Germinal center (tissue), 1 donor: ENCODE measurements at regions not wholly inside any gene's neighbourhood (a gene's known extent, or its start where the extent isn't known, plus 50 kb on each side); places are given as distances from the start of the nearest gene placed in this dataset.

Experiments
- DNase-seq: peaks from one replicate; pipeline ENCODE4 v3.0.0; 2012; ENCODE audit warnings: mixed read lengths, low spot score

DNA sequence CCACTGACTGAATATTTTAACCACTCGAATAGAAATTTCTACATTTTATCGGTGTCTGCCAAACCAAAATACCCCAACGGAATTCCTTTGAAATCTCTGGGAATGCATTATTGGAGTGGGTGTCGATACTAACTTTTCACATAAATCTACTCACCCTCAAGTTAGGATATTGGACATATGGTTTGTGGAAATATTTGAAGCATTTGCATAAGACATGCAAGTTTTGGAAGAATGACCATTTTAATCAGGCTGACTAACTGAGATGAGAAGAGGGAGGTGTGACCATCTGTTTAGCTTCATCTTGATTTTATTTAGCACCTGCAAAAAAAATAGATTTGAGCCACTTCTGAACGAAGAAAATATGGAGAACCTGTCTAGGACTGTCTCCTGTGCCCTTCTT is 61.2 kb downstream of the KLF6 start:
- no peak for DNase-seq

DNA sequence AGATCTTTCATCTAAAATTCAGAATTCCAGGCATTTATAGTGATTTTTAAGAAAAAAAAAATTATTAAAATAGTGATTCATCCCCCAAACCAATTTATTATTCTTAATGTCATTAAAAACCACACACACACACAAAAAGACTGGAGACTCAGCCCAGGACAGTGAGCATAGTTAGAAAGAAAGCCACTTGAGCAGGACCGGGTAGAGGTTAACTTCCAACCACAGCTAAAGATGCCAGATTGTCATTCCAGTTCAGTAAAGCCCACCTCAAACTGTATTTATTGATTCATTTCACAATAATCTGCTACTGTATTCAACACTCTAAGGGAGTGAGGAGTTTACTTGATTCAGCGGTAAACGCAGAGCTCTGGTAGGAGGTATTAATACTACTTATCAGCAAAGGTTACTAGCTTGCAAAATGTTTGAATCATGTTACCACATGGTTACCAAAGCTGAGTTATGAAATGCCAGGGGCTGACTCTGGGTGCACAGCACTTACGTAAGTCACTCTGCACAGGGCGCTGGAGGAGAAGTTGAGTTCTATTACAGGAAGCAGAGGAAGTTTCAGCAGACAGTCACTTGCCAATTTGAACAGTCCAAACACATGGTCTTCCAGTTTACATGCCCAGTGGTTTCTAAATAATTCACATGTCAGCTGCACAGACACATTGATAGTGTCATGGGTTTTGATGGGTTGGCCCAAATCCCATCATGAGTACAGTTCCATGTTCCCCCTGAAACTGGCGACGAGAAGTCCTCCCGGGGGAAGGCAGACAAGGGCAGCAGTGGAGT is 64.6 kb downstream of the KLF6 start:
- no peak for DNase-seq

DNA sequence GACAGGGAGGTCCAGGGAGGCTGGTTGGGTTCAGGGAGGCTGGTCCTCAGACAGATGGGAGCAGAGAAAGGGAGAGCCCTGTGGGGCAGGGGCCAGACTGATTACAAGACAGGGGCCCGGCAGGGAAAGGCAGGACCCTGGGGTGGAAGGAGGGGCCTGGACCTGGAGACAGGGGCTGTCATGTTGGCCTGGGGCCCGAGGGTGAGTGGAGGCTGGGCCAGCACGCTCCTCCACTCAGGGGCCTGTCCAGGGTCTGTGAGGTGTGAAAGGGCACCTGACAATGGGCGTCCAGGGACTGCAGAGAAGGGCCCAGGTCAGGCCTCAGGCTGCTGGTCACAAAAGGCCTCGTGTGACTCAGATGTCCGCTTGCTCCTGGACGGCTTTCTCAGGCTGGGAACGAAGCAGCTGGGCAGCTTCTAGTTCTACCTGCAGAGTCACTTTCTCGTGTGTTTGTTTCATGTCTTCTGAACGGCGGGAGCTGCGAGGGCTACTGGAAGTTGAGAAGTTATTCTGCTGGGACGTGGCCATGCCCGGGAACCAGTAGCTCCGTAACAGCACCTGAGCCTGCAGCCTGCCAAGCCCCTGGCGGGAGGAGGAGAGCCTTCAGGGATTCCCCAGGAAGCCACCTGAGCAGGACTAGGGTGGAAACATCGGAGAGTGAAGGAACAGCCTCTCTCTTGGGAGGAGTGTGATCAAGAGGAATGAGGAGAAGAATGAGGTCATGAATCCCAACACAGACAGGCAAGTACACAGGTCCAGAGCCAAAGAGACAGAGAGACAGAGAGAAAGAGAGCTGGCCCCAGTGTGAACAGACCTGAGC is 65.8 kb downstream of the KLF6 start:
- DNase-seq, result no peak

DNA sequence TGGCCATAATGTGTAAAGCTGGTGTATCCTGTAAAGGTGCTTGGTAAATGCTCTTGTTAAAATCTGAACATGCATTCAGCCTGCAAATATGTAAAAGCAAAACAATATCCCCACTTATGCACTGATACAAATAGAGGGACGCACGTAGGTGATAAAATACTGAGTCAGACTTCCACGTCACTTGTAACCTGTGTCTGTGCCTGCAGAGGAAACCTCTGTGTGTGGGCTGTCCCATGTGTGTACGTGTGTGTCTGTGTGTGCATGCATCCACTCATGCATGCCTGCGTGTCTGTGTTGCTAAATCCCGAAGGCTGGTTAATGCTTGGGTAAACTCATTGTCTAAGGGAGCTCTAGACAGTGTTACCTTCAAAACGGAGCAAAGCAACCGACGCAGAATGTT is 68.9 kb downstream of the KLF6 start:
- DNase-seq, result no peak

DNA sequence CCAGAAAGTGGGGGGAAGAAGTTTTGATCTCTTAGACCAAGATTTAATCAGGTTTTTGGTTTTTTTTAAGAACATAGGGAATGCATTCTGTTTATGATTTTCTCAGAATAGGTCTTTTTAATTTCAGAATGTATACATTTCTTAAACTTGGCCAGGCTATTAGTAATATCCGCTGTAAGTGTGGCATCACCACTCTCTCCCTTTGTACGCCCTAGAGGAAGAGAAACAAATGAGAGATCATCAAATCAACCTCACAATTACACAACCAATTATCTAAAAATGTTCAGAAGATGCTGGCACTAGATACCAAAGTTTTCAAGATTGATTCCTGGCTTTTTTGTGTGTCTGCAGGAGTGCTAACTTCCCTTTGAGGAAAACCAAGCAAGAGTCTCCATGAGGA is 70.0 kb downstream of the KLF6 start:
- no peak for DNase-seq

DNA sequence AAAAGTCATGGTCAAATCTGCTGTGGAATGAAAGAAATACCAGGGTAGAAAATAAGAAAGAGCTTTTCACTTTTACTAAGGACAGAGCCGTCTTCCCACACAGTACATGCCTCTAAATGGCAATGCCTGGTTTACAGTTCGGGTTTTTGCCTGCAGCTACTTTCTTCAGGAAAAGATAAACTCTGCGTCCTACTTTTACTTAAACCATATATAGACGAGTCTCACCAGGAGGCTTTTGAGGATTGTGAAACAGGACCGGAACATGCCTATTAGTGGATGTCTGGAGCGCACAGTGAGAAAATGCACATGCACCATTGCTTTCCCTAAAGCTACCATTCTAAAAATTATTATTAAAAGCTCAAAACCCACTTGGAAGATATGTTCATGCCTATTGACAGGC is 70.5 kb downstream of the KLF6 start:
- no peak for DNase-seq

DNA sequence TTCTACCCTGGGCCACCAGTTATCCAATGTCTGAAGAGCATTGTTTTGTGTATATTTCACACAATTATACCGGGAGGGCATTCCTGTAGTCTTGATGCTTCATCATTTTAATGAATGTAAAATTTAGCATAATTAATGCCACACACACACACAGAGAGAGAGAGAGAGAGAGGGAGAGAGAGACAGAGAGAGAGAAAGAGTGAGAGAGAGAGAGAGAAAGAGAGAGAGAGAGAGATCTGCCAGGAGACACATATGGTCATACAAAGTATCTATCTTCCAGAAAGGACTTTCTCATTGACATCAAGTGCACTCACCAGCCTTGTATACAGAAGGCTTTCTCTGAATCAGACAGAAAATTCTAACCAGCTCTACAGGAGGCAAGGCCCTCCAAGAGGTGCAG is 72.3 kb downstream of the KLF6 start:
- no peak for DNase-seq

DNA sequence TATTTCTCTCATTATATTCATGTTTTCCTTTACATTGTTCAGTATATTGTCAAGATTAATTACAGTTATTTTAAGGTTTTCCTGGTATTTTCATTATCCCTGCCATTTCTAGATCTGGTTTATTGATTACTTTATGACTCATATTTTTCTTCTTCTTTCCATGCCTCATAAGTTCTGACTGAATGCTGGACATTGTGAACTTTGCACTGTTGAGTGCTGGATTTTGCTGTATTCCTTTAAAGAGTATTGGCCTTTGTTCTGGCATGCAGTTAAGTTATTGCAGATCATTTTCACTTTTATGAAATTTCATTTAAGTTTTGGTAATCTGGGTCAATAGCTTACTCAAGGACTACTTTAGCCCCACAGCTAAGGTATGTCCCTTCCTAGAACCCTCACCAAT is 73.1 kb downstream of the KLF6 start:
- DNase-seq, result no peak

DNA sequence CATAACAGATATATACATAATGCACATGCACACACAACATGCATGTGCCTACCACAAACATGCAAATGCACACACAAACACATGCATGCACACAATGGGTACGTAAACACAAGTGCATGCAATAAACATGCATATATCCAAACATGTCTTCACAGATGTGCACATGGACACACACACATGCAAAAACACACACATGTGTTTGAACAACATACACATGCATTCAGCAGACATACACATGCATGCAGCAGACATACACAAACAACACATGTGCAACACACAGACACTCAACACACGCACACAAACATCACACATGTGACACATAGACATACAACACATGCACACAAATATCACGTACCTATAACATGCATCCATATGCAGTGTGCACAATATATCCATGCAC is 74.2 kb downstream of the KLF6 start:
- no peak for DNase-seq

DNA sequence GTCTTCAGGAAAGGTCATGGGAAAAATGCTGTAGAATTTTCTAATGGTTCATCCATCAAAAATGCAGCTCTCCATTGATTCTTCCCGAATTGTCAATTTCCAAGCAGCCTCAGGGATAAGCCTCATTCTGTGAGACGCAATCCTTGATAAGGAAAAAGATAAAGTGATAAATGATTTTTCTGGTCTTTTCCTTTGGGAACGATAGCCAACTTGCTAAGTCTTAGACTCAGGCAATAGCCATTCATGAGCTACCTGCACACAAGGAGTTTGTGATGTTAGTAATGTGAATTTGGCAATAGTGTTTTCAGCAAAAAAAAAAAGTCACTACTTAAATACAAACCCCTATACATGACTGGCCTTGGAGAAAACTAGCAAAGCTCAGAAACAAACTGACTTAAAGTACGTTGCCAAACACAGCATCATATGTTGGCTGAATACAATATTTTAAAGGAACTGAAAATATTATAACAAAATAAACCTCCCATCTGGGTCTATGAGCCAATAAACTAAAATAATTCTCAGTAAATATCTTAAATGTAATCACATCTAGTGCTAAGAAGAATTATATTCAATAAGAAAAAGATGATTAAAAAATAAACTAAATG is 75.5 kb downstream of the KLF6 start:
- no peak for DNase-seq

DNA sequence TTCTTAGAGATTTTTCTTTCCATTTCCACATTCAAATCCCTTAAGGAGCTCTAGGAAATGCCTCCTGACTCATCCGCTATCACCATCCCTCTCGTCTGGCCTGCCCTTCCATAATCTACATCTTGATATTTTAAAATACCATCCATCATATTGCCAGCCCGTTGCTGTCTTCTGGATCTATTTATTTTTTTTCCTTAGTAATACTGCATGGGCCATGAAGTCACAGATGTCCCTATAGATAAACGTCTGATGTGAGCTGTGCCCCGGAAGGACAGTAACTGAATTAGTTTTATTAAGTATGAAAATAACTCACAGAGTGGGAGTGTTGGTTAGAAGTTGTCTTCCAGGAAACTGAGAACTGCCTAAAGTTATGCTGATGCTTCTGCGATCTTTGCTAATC is 76.2 kb downstream of the KLF6 start:
- DNase-seq, result no peak

DNA sequence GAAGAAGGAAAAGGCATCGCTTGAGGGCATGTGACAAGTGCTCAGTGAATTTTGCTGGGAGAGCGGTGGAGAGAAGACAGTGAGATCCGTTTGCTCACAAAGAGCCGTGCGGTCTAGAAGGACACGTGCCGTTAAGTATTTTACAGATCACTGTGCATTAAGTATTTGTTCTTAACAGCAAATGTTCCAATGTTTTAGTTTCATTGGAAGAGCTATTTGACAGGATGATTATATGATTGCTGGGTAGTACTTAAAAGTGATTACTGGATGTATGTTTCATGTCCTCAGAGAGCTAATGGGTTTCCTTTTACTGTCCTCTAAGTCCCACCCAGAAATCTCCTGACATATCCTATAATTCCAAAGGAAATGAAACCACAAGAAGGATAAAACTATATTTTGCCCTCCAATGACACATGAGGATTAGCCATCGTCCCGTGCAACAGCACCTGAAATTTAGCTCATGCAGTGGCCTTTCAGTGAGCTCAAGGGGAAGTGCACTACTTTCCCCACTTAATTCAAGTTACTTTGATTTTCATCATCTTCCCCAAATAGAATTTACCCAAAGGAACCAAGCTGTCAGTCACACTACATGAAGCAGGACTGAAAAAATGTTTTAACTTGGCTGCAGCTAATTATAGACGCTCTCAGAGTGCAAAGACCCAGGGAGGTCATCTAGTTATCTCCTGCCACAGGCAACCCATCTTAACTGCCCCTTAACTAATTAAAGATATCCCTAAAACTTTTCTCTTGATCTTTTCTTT is 80.3 kb downstream of the KLF6 start:
- DNase-seq, result no peak

DNA sequence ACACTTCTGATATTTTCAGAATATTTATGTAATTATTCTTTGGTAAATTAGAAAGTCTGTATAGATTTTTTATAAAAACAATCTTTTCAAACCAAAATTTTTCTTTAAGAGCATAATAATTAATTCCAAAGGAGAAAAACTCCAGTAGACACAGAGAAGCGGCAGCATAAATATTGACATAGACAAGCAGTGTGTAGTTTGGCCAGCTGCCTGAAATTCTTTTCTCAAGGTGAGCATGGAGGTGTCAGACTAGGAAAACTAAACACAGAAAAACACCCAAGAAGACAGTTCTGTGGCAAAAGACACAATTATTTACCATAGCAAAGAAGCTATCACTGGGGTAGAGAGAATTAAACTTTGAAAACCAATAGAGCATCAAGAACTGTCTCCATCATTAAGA is 82.4 kb downstream of the KLF6 start:
- no peak for DNase-seq

DNA sequence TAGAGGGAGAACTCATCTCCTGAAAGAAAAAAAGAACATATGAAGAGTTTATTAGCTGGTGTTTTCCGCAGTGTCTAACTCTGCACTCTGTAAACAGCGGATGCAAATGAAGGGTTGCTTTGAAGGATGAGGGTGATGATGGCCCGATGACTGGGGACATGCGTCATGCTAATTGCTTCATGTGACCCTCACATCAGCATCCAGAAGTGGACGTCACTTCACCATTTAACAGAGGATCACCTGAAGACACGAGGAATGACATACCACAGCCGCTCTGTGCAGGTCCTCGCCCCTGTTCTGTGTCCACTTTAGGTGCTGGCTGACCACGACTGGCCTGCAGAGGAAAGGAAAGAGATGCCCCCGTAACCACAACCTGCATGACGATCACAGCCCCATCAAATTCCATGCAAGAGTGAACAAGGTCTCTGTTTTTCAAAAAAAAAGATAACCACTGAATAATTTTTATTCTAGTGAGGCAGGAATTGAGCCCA is 82.9 kb downstream of the KLF6 start:
- no peak for DNase-seq

DNA sequence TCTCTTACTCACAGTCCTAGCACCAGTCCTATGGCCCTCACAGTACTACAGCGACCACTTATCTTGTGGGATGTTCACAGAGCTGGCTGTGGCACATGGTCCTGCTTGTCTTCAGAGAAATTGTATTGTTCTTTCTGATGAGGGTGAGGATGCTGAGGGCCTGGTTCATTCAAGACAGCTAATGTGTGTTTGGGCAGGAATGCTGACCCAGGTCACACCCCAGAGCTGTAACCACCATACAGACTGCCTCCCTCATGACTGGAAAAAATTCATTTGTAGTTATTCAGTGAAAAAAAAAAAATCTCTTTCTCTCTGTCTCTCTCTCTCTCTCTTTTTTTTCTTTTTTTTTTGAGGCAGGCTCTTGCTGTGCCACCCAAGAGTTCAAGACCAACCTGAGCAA is 83.5 kb downstream of the KLF6 start:
- no peak for DNase-seq

DNA sequence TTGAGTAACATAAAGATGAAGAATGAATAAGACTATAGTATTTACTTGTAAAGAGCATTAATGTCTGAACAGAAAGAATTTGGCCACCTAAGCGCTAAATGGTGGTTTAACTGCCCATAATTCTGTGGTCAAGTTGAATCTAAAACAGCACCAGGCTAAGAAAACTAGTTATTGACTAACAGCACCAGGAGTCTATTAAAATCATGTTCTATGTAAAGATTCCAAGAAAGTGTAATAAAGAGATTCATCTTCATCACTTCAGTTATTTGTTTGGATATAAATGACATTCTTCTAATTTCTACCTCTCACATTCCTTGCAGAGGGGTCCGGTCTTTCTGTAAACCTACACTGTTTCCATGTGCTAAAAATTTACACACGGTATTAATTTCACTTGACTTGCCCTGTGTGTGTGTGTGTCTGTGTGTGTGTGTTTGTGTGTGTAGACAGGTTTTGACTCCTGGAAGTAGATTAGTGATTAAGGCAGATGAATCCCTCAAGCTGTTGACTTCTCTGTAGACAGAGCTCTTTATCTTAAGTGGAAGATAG is 84.4 kb downstream of the KLF6 start:
- DNase-seq, result no peak

DNA sequence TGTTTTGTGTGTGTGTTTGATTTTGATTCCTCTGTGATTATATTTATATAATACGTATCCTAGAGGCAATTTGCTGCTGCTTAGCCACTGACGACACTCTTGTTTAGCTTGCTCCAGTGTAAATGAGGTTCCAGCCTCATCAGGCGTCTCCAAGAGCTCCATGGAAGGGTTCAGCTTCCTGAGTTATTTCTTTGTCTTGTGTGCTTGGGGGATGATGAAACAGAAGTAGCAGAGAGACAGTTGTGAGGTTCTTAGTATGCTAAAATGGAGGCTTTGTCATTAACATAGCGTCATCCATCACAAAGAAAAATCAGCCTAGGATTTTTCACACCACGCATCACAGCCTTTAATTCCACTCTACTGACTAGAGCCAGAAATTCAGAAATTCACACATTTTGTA is 85.1 kb downstream of the KLF6 start:
- DNase-seq, result no peak

DNA sequence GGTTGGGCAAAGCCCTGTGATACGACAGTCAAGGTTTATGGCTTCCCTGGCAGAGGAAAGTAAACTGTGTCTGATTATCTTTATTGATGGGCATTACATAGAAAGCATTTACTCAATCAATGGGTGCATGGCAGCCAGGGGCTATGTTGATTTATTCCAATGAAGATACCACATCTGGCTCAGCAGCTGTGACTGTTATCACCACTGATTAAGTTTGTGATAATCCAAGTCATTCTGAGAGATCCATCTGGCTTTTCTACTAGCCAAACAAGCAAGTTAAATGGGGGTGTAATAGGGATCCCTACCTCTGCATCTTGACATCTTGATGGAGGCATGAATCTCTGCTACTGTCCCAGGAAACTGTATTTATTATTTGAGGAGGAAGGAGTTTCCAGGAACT is 86.7 kb downstream of the KLF6 start:
- DNase-seq, result no peak

DNA sequence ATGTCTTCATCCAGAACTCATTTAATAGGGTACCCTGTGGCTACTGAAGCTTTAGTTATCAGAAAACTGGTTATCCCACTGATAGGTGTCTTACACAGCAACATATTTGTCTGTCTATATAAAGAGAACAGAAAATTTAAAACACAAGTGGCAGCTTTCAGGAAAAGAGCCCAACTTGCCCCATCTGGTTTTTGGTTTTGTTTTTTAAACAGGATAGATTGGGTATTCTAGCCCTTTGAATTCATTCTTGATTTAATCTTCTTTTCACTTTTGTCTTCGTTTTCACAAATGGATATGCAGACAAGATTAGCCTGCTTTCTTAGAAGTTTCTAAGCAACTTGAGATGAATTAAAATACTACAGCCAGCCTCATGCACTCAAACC is 91.3 kb downstream of the KLF6 start:
- no peak for DNase-seq

DNA sequence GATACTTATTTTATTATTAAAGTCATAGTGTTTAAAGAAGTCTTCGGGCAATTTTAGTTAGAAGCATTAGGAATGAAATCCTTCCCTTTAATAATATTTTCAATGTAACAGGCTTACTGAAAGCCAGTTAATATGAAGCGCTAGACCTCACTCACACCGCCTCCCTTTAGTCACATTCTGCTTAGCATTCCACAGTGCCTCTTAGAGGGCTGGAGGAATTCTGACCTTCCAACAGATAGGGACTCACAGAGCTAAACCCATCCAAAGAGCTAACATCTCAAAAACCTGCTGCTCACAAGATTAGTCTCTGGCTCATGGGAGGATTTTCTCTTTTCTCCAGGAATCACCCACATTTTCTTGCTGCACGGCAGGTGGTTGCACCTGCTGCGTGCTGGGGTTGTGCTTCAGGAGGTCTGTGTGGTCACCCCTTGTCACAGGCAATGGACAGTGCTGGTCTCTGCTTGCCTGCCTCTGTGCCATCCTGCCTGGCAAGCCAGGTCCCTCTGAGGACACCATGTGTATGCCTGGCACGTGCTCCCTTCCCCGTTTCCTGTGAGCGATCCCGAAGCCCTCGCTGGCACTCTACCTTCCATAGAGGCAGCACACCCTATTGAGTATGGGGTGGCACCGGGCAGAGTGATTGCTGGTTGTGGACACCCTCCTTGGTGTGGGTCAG is 91.8 kb downstream of the KLF6 start:
- no peak for DNase-seq

DNA sequence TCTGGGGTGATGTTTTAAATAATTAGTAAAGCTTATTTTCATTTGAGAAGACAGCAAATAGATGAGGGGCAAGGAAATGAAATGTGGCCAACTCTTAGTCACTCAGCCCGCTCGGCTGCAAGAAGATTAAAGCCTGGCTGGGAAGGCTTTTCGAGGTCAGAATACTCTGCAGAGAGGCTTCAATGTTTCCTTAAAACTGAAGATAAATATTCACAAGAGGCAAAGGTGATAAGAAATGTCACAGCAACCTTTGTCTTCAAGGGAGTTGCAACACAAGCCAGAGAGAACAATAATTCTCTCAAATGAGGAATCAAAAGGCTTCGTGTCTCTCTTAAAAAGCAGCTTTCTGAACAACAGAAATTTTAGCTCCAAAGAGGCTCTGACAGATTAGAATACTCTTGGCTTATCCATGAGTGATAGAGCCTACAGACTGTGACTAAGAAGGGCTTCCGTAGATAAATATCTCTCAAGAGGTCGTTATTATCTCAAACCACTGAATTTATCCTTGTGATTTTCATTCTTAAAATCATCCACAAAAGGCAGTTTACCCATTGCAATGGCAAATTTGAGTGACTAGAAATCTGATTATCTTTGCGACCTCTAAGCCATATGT is 92.5 kb downstream of the KLF6 start:
- DNase-seq, result no peak
